ENCODE measurements at regions not wholly inside any gene's neighbourhood (a gene's known extent, or its start where the extent isn't known, plus 50 kb on each side); places are given as distances from the start of the nearest gene placed in this dataset.

DNA sequence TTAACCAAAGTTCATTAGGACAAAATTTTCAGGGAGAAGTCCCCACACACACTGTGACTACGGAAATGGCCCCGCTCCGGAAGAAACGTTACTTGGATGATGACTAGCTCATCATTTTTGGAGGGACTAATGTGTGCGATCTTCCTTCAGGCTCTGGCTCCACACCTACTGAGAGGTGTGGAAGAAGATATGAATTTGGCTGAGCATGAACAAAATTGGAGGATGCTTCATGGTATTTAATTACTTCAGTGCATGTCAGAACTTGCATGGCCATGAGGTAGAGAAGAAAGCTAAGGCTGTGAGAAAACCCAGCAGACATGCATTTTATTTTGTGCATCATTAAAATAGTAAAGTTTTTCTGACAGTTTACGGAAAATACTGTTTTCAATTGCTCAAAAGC is 202.1 kb upstream of the TLE4 start:
- TF ChIP-seq EZH2phosphoT487 (IDR thresholded peaks at IDR 0.05; ENCODE audit: insufficient read depth, low read depth) (no peak), EZH2 (IDR thresholded peaks at IDR 0.05; ENCODE audit: insufficient read depth, poor library complexity, severe bottlenecking) (no peak)

Measured in GM23248 (cell line).